ENCODE measurements at regions not wholly inside any gene's neighbourhood (a gene's known extent, or its start where the extent isn't known, plus 50 kb on each side); places are given as distances from the start of the nearest gene placed in this dataset.

DNA sequence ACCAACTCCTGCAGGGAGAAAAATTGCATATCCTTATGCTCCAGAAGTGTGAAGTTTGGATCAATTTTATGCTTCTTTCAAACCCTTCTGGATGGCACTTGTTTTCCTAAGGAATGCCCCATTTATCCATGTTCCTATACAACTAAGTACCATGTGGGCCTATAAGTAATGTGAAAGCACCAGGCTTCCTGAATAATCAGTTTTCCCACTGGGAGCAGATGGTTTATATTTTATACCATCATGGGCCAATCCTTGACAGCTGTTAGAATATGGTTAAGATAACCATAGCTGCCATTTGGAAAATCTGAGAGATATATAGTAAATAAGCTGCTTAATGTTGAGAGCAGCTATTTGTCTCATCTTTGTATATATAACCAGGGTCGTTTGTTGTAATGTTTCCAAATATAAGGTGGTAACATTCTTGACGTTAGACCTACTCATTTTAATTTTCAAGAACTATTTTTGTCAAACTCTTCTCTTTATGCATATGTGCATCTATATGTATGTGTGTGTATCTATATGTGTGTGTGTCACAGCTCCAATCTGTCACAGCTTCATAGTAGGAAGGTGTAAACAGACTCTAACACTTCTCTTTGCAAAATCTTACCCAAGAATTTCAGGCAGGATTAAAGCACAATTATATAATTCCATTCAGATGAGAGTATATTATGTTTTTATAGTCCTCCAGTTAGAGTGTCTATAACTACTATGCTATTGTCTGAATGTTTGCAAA, 458.7 kb upstream of the GCFC2 start:
- ChIA-PET POLR2A (no interaction called here), CTCF (interaction anchor here (0.6 kb wide), 1 partner anchor 23 kb away, joined by 3 read pairs; no protein-coding TSS in a partner anchor)
- no peak for DNase-seq (ENCODE audit: extremely low spot score)
- TF ChIP-seq LEF1 (IDR thresholded peaks at IDR 0.05; ENCODE audit: borderline replicate concordance) (no peak), FOXK2 (IDR thresholded peaks at IDR 0.05) (no peak), ZNF384 (IDR thresholded peaks at IDR 0.05) (no peak), FOXA1 (IDR thresholded peaks at IDR 0.05) (no peak), ELF4 (IDR thresholded peaks at IDR 0.05) (no peak), TARDBP (IDR thresholded peaks at IDR 0.05) (no peak), SUZ12 (IDR thresholded peaks at IDR 0.05) (no peak), BHLHE40 (IDR thresholded peaks at IDR 0.05; ENCODE audit: borderline replicate concordance) (no peak), SP1 (IDR thresholded peaks at IDR 0.05) (no peak), HDGF (IDR thresholded peaks at IDR 0.05; ENCODE audit: borderline replicate concordance) (no peak), L3MBTL2 (conservative IDR thresholded peaks at IDR 0.05) (no peak), CTBP1 (IDR thresholded peaks at IDR 0.05; ENCODE audit: borderline replicate concordance) (no peak), NFRKB (IDR thresholded peaks at IDR 0.05) (no peak), FOXM1 (IDR thresholded peaks at IDR 0.05; ENCODE audit: borderline replicate concordance) (no peak), ARNT (IDR thresholded peaks at IDR 0.05) (no peak)
- TF ChIP-seq, protein P1, sequence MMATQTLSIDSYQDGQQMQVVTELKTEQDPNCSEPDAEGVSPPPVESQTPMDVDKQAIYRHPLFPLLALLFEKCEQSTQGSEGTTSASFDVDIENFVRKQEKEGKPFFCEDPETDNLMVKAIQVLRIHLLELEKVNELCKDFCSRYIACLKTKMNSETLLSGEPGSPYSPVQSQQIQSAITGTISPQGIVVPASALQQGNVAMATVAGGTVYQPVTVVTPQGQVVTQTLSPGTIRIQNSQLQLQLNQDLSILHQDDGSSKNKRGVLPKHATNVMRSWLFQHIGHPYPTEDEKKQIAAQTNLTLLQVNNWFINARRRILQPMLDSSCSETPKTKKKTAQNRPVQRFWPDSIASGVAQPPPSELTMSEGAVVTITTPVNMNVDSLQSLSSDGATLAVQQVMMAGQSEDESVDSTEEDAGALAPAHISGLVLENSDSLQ (IDR thresholded peaks at IDR 0.05), result no peak

DNA sequence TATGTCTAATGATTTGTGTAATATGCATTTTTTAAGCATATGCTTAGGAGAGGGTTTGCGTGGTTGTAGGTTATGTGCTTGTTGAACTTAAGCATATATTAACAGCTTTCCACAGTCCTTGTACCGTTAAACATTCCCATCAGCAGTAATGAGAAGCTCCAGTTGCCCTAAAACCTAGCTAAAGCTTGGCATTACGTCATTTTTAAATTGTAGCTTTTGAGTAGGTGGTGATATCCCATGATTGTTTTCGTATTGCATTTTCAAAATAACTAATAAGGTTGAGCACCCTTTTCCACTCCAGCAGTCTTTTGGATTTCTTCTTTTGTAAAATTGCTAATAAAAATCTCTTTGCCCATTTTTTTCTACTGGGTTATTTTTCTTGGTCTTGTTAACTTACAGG, 453.1 kb upstream of the GCFC2 start:
- POLR2A ChIA-PET, result no interaction called here
- TF ChIP-seq CTBP1 (IDR thresholded peaks at IDR 0.05; ENCODE audit: borderline replicate concordance) (no peak), NFRKB (IDR thresholded peaks at IDR 0.05) (no peak), SUZ12 (IDR thresholded peaks at IDR 0.05) (no peak), ARNT (IDR thresholded peaks at IDR 0.05) (no peak)
- no peak for DNase-seq (ENCODE audit: extremely low spot score)
- CTCF ChIA-PET, result no interaction called here

DNA sequence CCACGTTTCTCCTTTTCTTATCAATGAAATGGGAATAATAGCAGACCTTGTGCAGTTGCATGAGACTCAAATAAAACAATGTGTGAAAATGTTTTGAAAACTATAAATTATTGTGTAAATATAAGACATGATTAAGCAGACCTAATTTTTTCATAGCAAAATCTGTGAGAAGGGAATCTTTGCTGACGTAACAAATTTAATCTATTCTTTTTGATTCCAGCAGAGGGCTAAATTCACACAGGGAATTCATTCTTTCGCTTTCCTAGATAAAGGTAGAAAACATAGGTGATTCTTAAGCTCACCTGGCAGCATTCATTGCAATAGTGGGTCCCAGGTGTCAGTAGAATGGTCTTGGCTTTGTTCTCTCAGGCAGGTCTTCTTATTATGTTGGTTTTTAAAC, 450.0 kb upstream of the GCFC2 start:
- POLR2A ChIA-PET, result no interaction called here
- TF ChIP-seq, protein P1 (IDR thresholded peaks at IDR 0.05), result no peak
- TF ChIP-seq ELF4 (IDR thresholded peaks at IDR 0.05) (no peak), SUZ12 (IDR thresholded peaks at IDR 0.05) (no peak)
- CTCF ChIA-PET, result no interaction called here
- no peak for DNase-seq (ENCODE audit: extremely low spot score)

DNA sequence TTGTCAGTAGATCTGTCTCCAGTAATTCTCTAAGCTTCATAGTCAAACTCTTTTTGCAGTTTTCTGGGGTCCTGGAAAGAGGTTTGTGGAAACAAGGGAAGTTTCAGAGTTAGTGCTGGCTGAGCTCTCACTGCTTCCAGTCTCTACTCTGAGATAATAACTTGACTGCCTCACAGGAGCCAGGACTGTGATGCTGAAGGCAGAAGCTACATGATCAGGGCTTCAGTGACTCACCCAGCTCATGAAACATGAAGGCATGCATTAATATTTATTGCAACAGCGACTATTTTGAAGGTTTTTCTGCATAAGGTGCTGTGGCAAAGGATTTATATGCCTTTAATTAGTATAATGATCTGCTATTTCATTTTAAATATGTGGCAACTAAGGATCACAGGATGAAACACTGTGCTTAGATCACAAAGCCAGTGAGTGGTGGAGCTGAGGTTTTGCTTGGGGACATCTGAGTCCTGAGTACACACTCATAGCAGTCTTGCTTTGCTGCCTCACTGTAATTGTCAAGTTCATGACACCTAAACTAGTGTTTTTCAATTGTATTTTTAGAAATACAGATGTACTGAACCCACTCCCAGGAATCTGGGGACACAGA, 448.4 kb upstream of the GCFC2 start:
- TF ChIP-seq SP1 (IDR thresholded peaks at IDR 0.05) (no peak), L3MBTL2 (conservative IDR thresholded peaks at IDR 0.05) (no peak), ELF4 (IDR thresholded peaks at IDR 0.05) (no peak), BHLHE40 (IDR thresholded peaks at IDR 0.05; ENCODE audit: borderline replicate concordance) (no peak), ARNT (IDR thresholded peaks at IDR 0.05) (no peak), CTBP1 (IDR thresholded peaks at IDR 0.05; ENCODE audit: borderline replicate concordance) (no peak), NFRKB (IDR thresholded peaks at IDR 0.05) (no peak), HDGF (IDR thresholded peaks at IDR 0.05; ENCODE audit: borderline replicate concordance) (no peak), LEF1 (IDR thresholded peaks at IDR 0.05; ENCODE audit: borderline replicate concordance) (no peak), ZNF384 (IDR thresholded peaks at IDR 0.05) (no peak), SUZ12 (IDR thresholded peaks at IDR 0.05) (no peak), FOXA1 (IDR thresholded peaks at IDR 0.05) (no peak), FOXK2 (IDR thresholded peaks at IDR 0.05) (no peak), TARDBP (IDR thresholded peaks at IDR 0.05) (no peak), FOXM1 (IDR thresholded peaks at IDR 0.05; ENCODE audit: borderline replicate concordance) (no peak)
- TF ChIP-seq, protein P1 (IDR thresholded peaks at IDR 0.05), result no peak
- POLR2A ChIA-PET, result no interaction called here
- CTCF ChIA-PET, result no interaction called here
- no peak for DNase-seq (ENCODE audit: extremely low spot score)

DNA sequence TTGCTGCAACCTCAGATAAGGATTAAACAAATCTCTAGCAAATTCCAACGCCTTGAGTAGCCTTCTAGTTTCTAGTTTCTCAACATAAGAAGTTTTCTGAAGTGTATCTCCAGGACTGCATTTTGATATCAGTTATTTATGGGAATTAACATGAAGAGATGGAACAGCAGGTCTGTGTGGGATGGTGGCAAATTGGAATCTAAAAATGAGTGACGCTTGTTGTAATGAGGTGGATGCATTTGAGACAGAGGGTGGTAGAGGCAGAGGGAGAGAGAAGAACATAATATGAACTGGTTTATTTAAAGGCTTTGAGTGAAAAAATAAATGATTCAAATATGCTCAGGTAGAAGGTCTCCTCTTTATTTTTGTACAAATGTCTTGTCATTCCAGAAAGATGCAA, 446.8 kb upstream of the GCFC2 start:
- ChIA-PET CTCF (no interaction called here), POLR2A (no interaction called here)
- TF ChIP-seq ZNF384 (IDR thresholded peaks at IDR 0.05), result no peak
- TF ChIP-seq FOXA1 (IDR thresholded peaks at IDR 0.05), result no peak
- TF ChIP-seq ELF4 (IDR thresholded peaks at IDR 0.05), result no peak
- no peak for TF ChIP-seq ARNT (IDR thresholded peaks at IDR 0.05)
- TF ChIP-seq CTBP1 (IDR thresholded peaks at IDR 0.05; ENCODE audit: borderline replicate concordance), result no peak
- no peak for TF ChIP-seq SUZ12 (IDR thresholded peaks at IDR 0.05)
- no peak for TF ChIP-seq FOXM1 (IDR thresholded peaks at IDR 0.05; ENCODE audit: borderline replicate concordance)
- TF ChIP-seq, protein P1 (IDR thresholded peaks at IDR 0.05), result no peak
- DNase-seq (ENCODE audit: extremely low spot score), result no peak

DNA sequence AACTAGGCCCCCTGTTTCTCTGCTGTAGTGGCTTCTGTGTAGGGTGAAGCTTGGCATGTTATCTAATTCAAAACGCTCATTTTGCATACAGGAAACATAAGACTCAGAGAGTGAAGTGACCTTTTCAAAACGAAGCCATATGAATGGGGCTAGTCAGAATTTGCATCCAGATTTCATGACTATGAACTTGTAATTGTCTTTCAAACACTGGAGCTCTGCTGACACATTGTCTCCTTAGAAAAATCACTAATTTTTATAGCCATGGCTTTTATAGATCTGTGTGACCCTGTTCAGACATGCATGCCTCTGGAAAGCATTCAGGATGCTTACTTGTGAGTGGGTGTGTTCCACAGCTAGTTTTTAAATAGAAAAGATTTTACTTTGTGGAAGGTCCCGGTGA, 444.3 kb upstream of the GCFC2 start:
- TF ChIP-seq FOXM1 (IDR thresholded peaks at IDR 0.05; ENCODE audit: borderline replicate concordance) (no peak), HDGF (IDR thresholded peaks at IDR 0.05; ENCODE audit: borderline replicate concordance) (no peak), FOXK2 (IDR thresholded peaks at IDR 0.05) (no peak), ZNF384 (IDR thresholded peaks at IDR 0.05) (no peak), TARDBP (IDR thresholded peaks at IDR 0.05) (no peak)
- DNase-seq (ENCODE audit: extremely low spot score), result no peak
- POLR2A ChIA-PET, result no interaction called here
- CTCF ChIA-PET, result no interaction called here
